ENCODE measurements at regions not wholly inside any gene's neighbourhood (a gene's known extent, or its start where the extent isn't known, plus 50 kb on each side); places are given as distances from the start of the nearest gene placed in this dataset.

- ATAC-seq (ENCODE audit: low read depth) = no peak
- no peak for DNase-seq (ENCODE audit: low spot score)
These were observed 168.8 kb upstream of the CADM2 start for GRCh38 chr3:84789961-84790360.

GRCh38 chr3:84806958-84807357 is 151.8 kb upstream of the CADM2 start:
- H3K4me1 ChIP-seq (ENCODE audit: insufficient read depth, poor library complexity, severe bottlenecking) = no peaks in the 10 kb centered on the region

More at GRCh38 chr3:84789961-84790360, 168.8 kb upstream of the CADM2 start:
- no peak overlapping the region for H3K27ac ChIP-seq (ENCODE audit: poor library complexity, severe bottlenecking)
- H3K4me3 ChIP-seq (ENCODE audit: severe bottlenecking) = no peak overlapping the region
- no peaks in the 10 kb centered on the region for H3K9me3 ChIP-seq (ENCODE audit: severe bottlenecking)
- no peak for TF ChIP-seq CTCF (IDR thresholded peaks at IDR 0.05; ENCODE audit: poor library complexity, severe bottlenecking)
- no peaks in the 10 kb centered on the region for H3K27me3 ChIP-seq (ENCODE audit: insufficient read depth, poor library complexity, severe bottlenecking)
- H3K36me3 ChIP-seq (ENCODE audit: low read depth) = no peaks in the 10 kb centered on the region
- no peaks in the 10 kb centered on the region for H3K4me1 ChIP-seq (ENCODE audit: insufficient read depth, poor library complexity, severe bottlenecking)

GRCh38 chr3:84820126-84820525 is 138.7 kb upstream of the CADM2 start:
- TF ChIP-seq CTCF (IDR thresholded peaks at IDR 0.05; ENCODE audit: poor library complexity, severe bottlenecking) = no peak
- Histone ChIP-seq H3K36me3 (ENCODE audit: low read depth) (no peaks in the 10 kb centered on the region), H3K4me1 (ENCODE audit: insufficient read depth, poor library complexity, severe bottlenecking) (no peaks in the 10 kb centered on the region), H3K27ac (ENCODE audit: poor library complexity, severe bottlenecking) (no peak overlapping the region), H3K4me3 (ENCODE audit: severe bottlenecking) (no peak overlapping the region), H3K27me3 (ENCODE audit: insufficient read depth, poor library complexity, severe bottlenecking) (no peaks in the 10 kb centered on the region), H3K9me3 (ENCODE audit: severe bottlenecking) (no peaks in the 10 kb centered on the region)
- DNase-seq (ENCODE audit: low spot score) (no peak), ATAC-seq (ENCODE audit: low read depth) (no peak)

More at GRCh38 chr3:84806958-84807357, 151.8 kb upstream of the CADM2 start:
- Histone ChIP-seq H3K9me3 (ENCODE audit: severe bottlenecking) (no peaks in the 10 kb centered on the region), H3K27me3 (ENCODE audit: insufficient read depth, poor library complexity, severe bottlenecking) (no peaks in the 10 kb centered on the region), H3K4me3 (ENCODE audit: severe bottlenecking) (no peak overlapping the region), H3K36me3 (ENCODE audit: low read depth) (no peaks in the 10 kb centered on the region), H3K27ac (ENCODE audit: poor library complexity, severe bottlenecking) (no peak overlapping the region)
- no peak for DNase-seq (ENCODE audit: low spot score)
- no peak for ATAC-seq (ENCODE audit: low read depth)
- TF ChIP-seq CTCF (IDR thresholded peaks at IDR 0.05; ENCODE audit: poor library complexity, severe bottlenecking) = no peak

- no peaks in the 10 kb centered on the region for H3K36me3 ChIP-seq (ENCODE audit: low read depth)
- H3K27me3 ChIP-seq (ENCODE audit: insufficient read depth, poor library complexity, severe bottlenecking) = no peaks in the 10 kb centered on the region
- no peak for ATAC-seq (ENCODE audit: low read depth)
- no peaks in the 10 kb centered on the region for H3K4me1 ChIP-seq (ENCODE audit: insufficient read depth, poor library complexity, severe bottlenecking)
- no peak overlapping the region for H3K27ac ChIP-seq (ENCODE audit: poor library complexity, severe bottlenecking)
- no peak for TF ChIP-seq CTCF (IDR thresholded peaks at IDR 0.05; ENCODE audit: poor library complexity, severe bottlenecking)
- H3K4me3 ChIP-seq (ENCODE audit: severe bottlenecking) = no peak overlapping the region
- no peak for DNase-seq (ENCODE audit: low spot score)
- no peaks in the 10 kb centered on the region for H3K9me3 ChIP-seq (ENCODE audit: severe bottlenecking)
These were observed 137.9 kb upstream of the CADM2 start for GRCh38 chr3:84820906-84821305.

GRCh38 chr3:84825817-84826216 is 133.0 kb upstream of the CADM2 start:
- no peak overlapping the region for H3K27ac ChIP-seq (ENCODE audit: poor library complexity, severe bottlenecking)
- H3K4me3 ChIP-seq (ENCODE audit: severe bottlenecking) = no peak overlapping the region
- H3K27me3 ChIP-seq (ENCODE audit: insufficient read depth, poor library complexity, severe bottlenecking) = no peaks in the 10 kb centered on the region
- H3K9me3 ChIP-seq (ENCODE audit: severe bottlenecking) = no peaks in the 10 kb centered on the region
- ATAC-seq (ENCODE audit: low read depth) (no peak), DNase-seq (ENCODE audit: low spot score) (no peak)
- peak; percentile 40 for TF ChIP-seq CTCF (IDR thresholded peaks at IDR 0.05; ENCODE audit: poor library complexity, severe bottlenecking)
- H3K36me3 ChIP-seq (ENCODE audit: low read depth) = no peaks in the 10 kb centered on the region
- H3K4me1 ChIP-seq (ENCODE audit: insufficient read depth, poor library complexity, severe bottlenecking) = no peaks in the 10 kb centered on the region

All from RWPE2 (cell line).